ENCODE measurements at regions not wholly inside any gene's neighbourhood (a gene's known extent, or its start where the extent isn't known, plus 50 kb on each side); places are given as distances from the start of the nearest gene placed in this dataset.

GRCh38 chr1:38326135-38326534, 279.5 kb upstream of the POU3F1 start (continued):
- no peak for TF ChIP-seq ZBTB33 (IDR thresholded peaks at IDR 0.05; ENCODE audit: extremely low read depth, insufficient replicate concordance, low read length)
- no peak for TF ChIP-seq EZH2 (IDR thresholded peaks at IDR 0.05)
- TF ChIP-seq ZFX (IDR thresholded peaks at IDR 0.05): no peak

- CTCF ChIA-PET: no interaction called here
- no TSS peak for BruUV-seq (replicated peaks)
- Histone ChIP-seq H3K4me3 (replicated peaks in 1 of 2; ENCODE audit: low read depth in 1 of 2, low read length in 2 of 2) (no peak overlapping the region), H3K9me2 (ENCODE audit: insufficient read depth) (no peaks in the 10 kb centered on the region), H3K27me3 (ENCODE audit: insufficient read depth, low read length) (peaks cover 55% of the 10 kb centered on the region), H3K4me1 (ENCODE audit: control insufficient read depth in 1 of 2, insufficient read depth in 2 of 2, low read length in 2 of 2) (no peaks in the 10 kb centered on the region), H3K4me2 (ENCODE audit: low read length) (no peak overlapping the region), H3K27ac (ENCODE audit: low read depth, low read length) (no peak overlapping the region), H4K20me1 (ENCODE audit: insufficient read depth) (no peaks in the 10 kb centered on the region), H2AFZ (ENCODE audit: low read depth, low read length, poor library complexity, severe bottlenecking) (no peak overlapping the region), H3K9me3 (ENCODE audit: control insufficient read depth in 1 of 2, insufficient read depth in 1 of 2, low read depth in 1 of 2, low read length in 2 of 2) (no peaks in the 10 kb centered on the region), H3K79me2 (ENCODE audit: insufficient read depth, low read length) (no peaks in the 10 kb centered on the region), H3K9ac (ENCODE audit: low read length) (no peak overlapping the region), H3K36me3 (ENCODE audit: control insufficient read depth in 1 of 2, insufficient read depth in 2 of 2, low read length in 2 of 2) (no peaks in the 10 kb centered on the region)
- POLR2A ChIA-PET: no interaction called here
- TF ChIP-seq POLR2A (IDR thresholded peaks at IDR 0.05; ENCODE audit: borderline replicate concordance, extremely low read depth, insufficient read depth, insufficient read length) (no peak), RAD21 (IDR thresholded peaks at IDR 0.05; ENCODE audit: low read depth) (no peak), ZNF274 (IDR thresholded peaks at IDR 0.05; ENCODE audit: low read depth, low read length) (no peak), CBX3 (IDR thresholded peaks at IDR 0.05; ENCODE audit: low read depth) (no peak), TCF7L2 (IDR thresholded peaks at IDR 0.05; ENCODE audit: borderline replicate concordance, extremely low read depth, insufficient read depth, insufficient read length) (no peak), ATF3 (IDR thresholded peaks at IDR 0.05) (no peak), EZH2 (IDR thresholded peaks at IDR 0.05) (no peak)
- RAD21 ChIA-PET (ENCODE audit: low non-redundant PET in 1 of 2, low total read pairs in 2 of 2, uncharacterized antibody in 2 of 2, unreplicated experiment in 2 of 2): no interaction called here
- no peak for ATAC-seq
- no peak for DNase-seq (ENCODE audit: low read depth, low spot score)
- intact Hi-C loops (cut with micrococcal nuclease): no loop called here
These were observed 266.2 kb upstream of the POU3F1 start for GRCh38 chr1:38312753-38313152.
